Endothelial cell of umbilical vein (primary cell): ENCODE measurements at regions not wholly inside any gene's neighbourhood (a gene's known extent, or its start where the extent isn't known, plus 50 kb on each side); places are given as distances from the start of the nearest gene placed in this dataset.

Experiments used
- BruUV-seq: library from RNA; stranded (reverse); fragments of 400-500 nt; replicated peaks from 2 replicates; lab custom pipeline; 2021; lab: Mats Ljungman, UMichigan
- CTCF ChIA-PET: fragments of 300-600, 350-600 bp; sonication (Branson Sonifier 250); formaldehyde crosslinking; loops from one replicate; lab custom pipeline; 2021; ENCODE audit warnings: antibody characterized with exemption, inconsistent platforms; lab: Charles Lee
- POLR2A ChIA-PET: fragments of 300-600, 350-600 bp; sonication (Branson Sonifier 250); formaldehyde crosslinking; loops from one replicate; lab custom pipeline; 2021; ENCODE audit warnings: antibody characterized with exemption, inconsistent platforms; lab: Charles Lee
- DNase-seq: peaks from one replicate; pipeline ENCODE4 v3.0.0-alpha.2; 2011; ENCODE audit warnings: low read depth, low spot score
- FAIRE-seq: peaks from 2 replicates; lab custom pipeline; 2011; peaks lifted over from hg19 to GRCh38; lab: Jason Lieb, UNC
- H2AFZ ChIP-seq: 2 replicates; pipeline ENCODE4 v1.6.0; 2012; ENCODE audit warnings: low read depth, low read length, control low read depth, inconsistent platforms
- H3K27ac ChIP-seq: 2 replicates; pipeline ENCODE4 v1.5.1; 2011; ENCODE audit warnings: low read depth, mild to moderate bottlenecking, control low read depth, low read length, moderate library complexity; ENCODE audit not compliant: insufficient read depth
- H3K27me3 ChIP-seq, 2 experiments: 2 replicates each; pipeline versions ENCODE4 v1.6.0 to v1.6.1; 2011; ENCODE audit warnings: low read length in 2 of 2, mixed read lengths in 1 of 2; ENCODE audit not compliant: control insufficient read depth in 2 of 2, insufficient read depth in 2 of 2
- H3K36me3 ChIP-seq, 2 experiments: 2 replicates in 1 of 2; 3 replicates in 1 of 2; pipeline ENCODE4 v1.5.1; 2011; ENCODE audit warnings: low read length in 2 of 2, mild to moderate bottlenecking in 1 of 2, moderate library complexity in 1 of 2; ENCODE audit not compliant: control insufficient read depth in 2 of 2, insufficient read depth in 2 of 2; ENCODE audit errors: extremely low read depth in 1 of 2
- H3K4me1 ChIP-seq: 3 replicates; pipeline ENCODE4 v1.5.1; 2011; ENCODE audit warnings: mild to moderate bottlenecking, low read length; ENCODE audit not compliant: control insufficient read depth, insufficient read depth; ENCODE audit errors: extremely low read depth
- H3K4me2 ChIP-seq: 2 replicates; pipeline ENCODE4 v1.6.1; 2011; ENCODE audit warnings: low read length, control low read depth, mixed read lengths; ENCODE audit not compliant: insufficient read depth
- H3K4me3 ChIP-seq, 3 experiments: fragments of 200-600 bp in 1 of 3; sonication (generic), shearing (Covaris generic) in 1 of 3; replicated peaks in 1 of 3; 2 replicates each; pipeline ENCODE4 v1.5.1; 2011 to 2016; ENCODE audit warnings: control low read depth in 3 of 3, low read length in 3 of 3, mild to moderate bottlenecking in 2 of 3, inconsistent platforms in 1 of 3, low read depth in 1 of 3, moderate library complexity in 1 of 3; ENCODE audit not compliant: insufficient read depth in 1 of 3
- H3K79me2 ChIP-seq: 2 replicates; pipeline ENCODE4 v1.6.0; 2012; ENCODE audit warnings: low read length, inconsistent platforms; ENCODE audit not compliant: control insufficient read depth, insufficient read depth
- H3K9ac ChIP-seq: replicated peaks from 2 replicates; pipeline ENCODE3; 2011; ENCODE audit warnings: low read length, control low read depth; ENCODE audit not compliant: insufficient read depth; ENCODE audit errors: extremely low read depth
- H3K9me1 ChIP-seq: replicated peaks from 3 replicates; pipeline ENCODE4 v1.6.0; 2011; ENCODE audit warnings: mild to moderate bottlenecking, low read length; ENCODE audit not compliant: control insufficient read depth, insufficient read depth; ENCODE audit errors: extremely low read depth
- H3K9me3 ChIP-seq: replicated peaks from 2 replicates; pipeline ENCODE4 v1.5.1; 2012; ENCODE audit warnings: low read length, inconsistent platforms; ENCODE audit not compliant: control insufficient read depth, insufficient read depth
- H4K20me1 ChIP-seq: replicated peaks from 2 replicates; pipeline ENCODE3; 2011; ENCODE audit warnings: mild to moderate bottlenecking, low read length; ENCODE audit not compliant: control insufficient read depth, insufficient read depth; ENCODE audit errors: extremely low read depth
- CTCF ChIP-seq, 2 donors: IDR thresholded peaks; 1 replicate in 1 of 2; 2 replicates in 1 of 2; pipeline ENCODE4 v1.5.1; 2011; ENCODE audit warnings: low read length in 2 of 2, mild to moderate bottlenecking in 2 of 2, moderate library complexity in 2 of 2, control low read depth in 1 of 2, inconsistent platforms in 1 of 2, low read depth in 1 of 2; ENCODE audit not compliant: insufficient read depth in 1 of 2; ENCODE audit errors: extremely low read depth in 1 of 2
- EZH2 ChIP-seq: IDR thresholded peaks from 2 replicates; pipeline ENCODE4 v1.6.1; 2012; ENCODE audit warnings: borderline replicate concordance, low read depth, mild to moderate bottlenecking, moderate library complexity, low read length, inconsistent platforms; ENCODE audit not compliant: severe bottlenecking
- FOS ChIP-seq: IDR thresholded peaks from 2 replicates; pipeline ENCODE4 v1.6.1; 2011; ENCODE audit warnings: mild to moderate bottlenecking, low read length, moderate library complexity, borderline replicate concordance; ENCODE audit not compliant: insufficient read depth
- GATA2 ChIP-seq: IDR thresholded peaks from 2 replicates; pipeline ENCODE4 v1.7.0; 2011; ENCODE audit warnings: low read depth, mild to moderate bottlenecking, moderate library complexity, mixed read lengths, low read length; ENCODE audit not compliant: insufficient read length, insufficient read depth
- JUN ChIP-seq: IDR thresholded peaks from 2 replicates; pipeline ENCODE4 v1.6.1; 2011; ENCODE audit warnings: borderline replicate concordance, low read depth; ENCODE audit not compliant: insufficient read length, insufficient read depth
- MAX ChIP-seq: IDR thresholded peaks from 2 replicates; pipeline ENCODE4 v1.6.1; 2011; ENCODE audit not compliant: insufficient read depth, insufficient read length
- MYC ChIP-seq: IDR thresholded peaks from one replicate; pipeline ENCODE4 v1.6.1; 2011; ENCODE audit warnings: mild to moderate bottlenecking, low read depth, low read length
- POLR2A ChIP-seq: IDR thresholded peaks from 2 replicates; pipeline ENCODE4 v1.6.1; 2012; ENCODE audit warnings: low read depth, mild to moderate bottlenecking, control low read depth, low read length
- POLR2AphosphoS5 ChIP-seq: IDR thresholded peaks from 2 replicates; pipeline ENCODE4 v1.6.1; 2012; ENCODE audit warnings: low read depth, mild to moderate bottlenecking, control low read depth, low read length, moderate library complexity; ENCODE audit not compliant: insufficient read depth
- dilution Hi-C: fragments of 300-500 bp; cut with MboI; formaldehyde crosslinking; loops from one replicate; pipeline ENCODE4 v1.15.0; 2019; ENCODE audit warnings: low sequenced_read_pairs; ENCODE audit not compliant: extremely low pct_ligation_motif_present
- intact Hi-C: fragments of 100-400 bp; cut with micrococcal nuclease; formaldehyde crosslinking; loops from one replicate; pipeline ENCODE4 v1.10.0; 2022

GRCh38 chr9:38308136-38308535 is 84.4 kb upstream of the ALDH1B1 start:
- H3K27me3 ChIP-seq, result peaks cover 4 to 5% of the 10 kb centered on the region in 2 experiments
- no peaks in the 10 kb centered on the region for H3K36me3 ChIP-seq
- H4K20me1 ChIP-seq, result no peaks in the 10 kb centered on the region
- ChIA-PET CTCF (no interaction called here), POLR2A (no interaction called here)
- no peak for DNase-seq
- H3K27ac ChIP-seq, result no peak overlapping the region
- H3K4me2 ChIP-seq, result no peak overlapping the region
- FAIRE-seq, result no peak
- H3K79me2 ChIP-seq, result no peaks in the 10 kb centered on the region
- intact Hi-C loops (no loop called here), dilution Hi-C loops (no loop called here)
- H2AFZ ChIP-seq, result no peak overlapping the region
- H3K9me3 ChIP-seq, result no peaks in the 10 kb centered on the region
- BruUV-seq, result no TSS peak
- TF ChIP-seq MAX (no peak), MYC (no peak), FOS (no peak), POLR2A (no peak), CTCF (IDR thresholded peaks at IDR 0.05; ENCODE audit: extremely low read depth in 1 of 2, insufficient read depth in 1 of 2, low read depth in 1 of 2, low read length in 2 of 2) (no peak), EZH2 (no peak), GATA2 (no peak)
- H3K4me1 ChIP-seq, result no peaks in the 10 kb centered on the region
- H3K4me3 ChIP-seq, result no peak overlapping the region
- H3K9ac ChIP-seq, result no peak overlapping the region
- no peaks in the 10 kb centered on the region for H3K9me1 ChIP-seq

GRCh38 chr9:38306899-38307298 is 85.6 kb upstream of the ALDH1B1 start:
- Histone ChIP-seq H3K27me3 (peaks cover 2 to 5% of the 10 kb centered on the region in 2 experiments), H3K4me2 (no peak overlapping the region), H3K27ac (no peak overlapping the region), H3K9ac (no peak overlapping the region), H3K79me2 (no peaks in the 10 kb centered on the region), H3K9me1 (no peaks in the 10 kb centered on the region), H3K4me1 (no peaks in the 10 kb centered on the region), H3K9me3 (no peaks in the 10 kb centered on the region), H3K36me3 (no peaks in the 10 kb centered on the region), H4K20me1 (no peaks in the 10 kb centered on the region), H2AFZ (no peak overlapping the region), H3K4me3 (no peak overlapping the region)
- BruUV-seq, result no TSS peak
- DNase-seq, result no peak
- CTCF ChIA-PET, result no interaction called here
- dilution Hi-C loops, result no loop called here
- TF ChIP-seq JUN, result no peak
- TF ChIP-seq FOS, result no peak
- TF ChIP-seq MAX, result no peak
- TF ChIP-seq EZH2, result no peak
- TF ChIP-seq CTCF (IDR thresholded peaks at IDR 0.05; ENCODE audit: extremely low read depth in 1 of 2, insufficient read depth in 1 of 2, low read depth in 1 of 2, low read length in 2 of 2), result no peak
- no peak for TF ChIP-seq MYC
- TF ChIP-seq GATA2, result no peak
- no peak for TF ChIP-seq POLR2AphosphoS5
- no peak for TF ChIP-seq POLR2A
- POLR2A ChIA-PET, result no interaction called here
- intact Hi-C loops, result no loop called here
- no peak for FAIRE-seq
